IMR-90 (cell line): ENCODE measurements at regions not wholly inside any gene's neighbourhood (a gene's known extent, or its start where the extent isn't known, plus 50 kb on each side); places are given as distances from the start of the nearest gene placed in this dataset.

ENCODE experiments used
- ATAC-seq: fragments of 200-7000 bp; cut with Tn5 transposase; 2 replicates; pipeline ENCODE4 v1.9.1; 2020; ENCODE audit warnings: low read depth, mild to moderate bottlenecking, moderate library complexity
- BruUV-seq: library from RNA; stranded (reverse); fragments of 400-500 nt; replicated peaks from 2 replicates; lab custom pipeline; 2021; lab: Mats Ljungman, UMichigan
- CTCF ChIA-PET: fragments of 300-600 bp; formaldehyde crosslinking; extraction: SDS; loops from one replicate; lab custom pipeline; 2021; ENCODE audit warnings: antibody characterized with exemption; lab: Yijun Ruan, JAX
- POLR2A ChIA-PET: fragments of 300-600 bp; sonication (Branson Sonifier 250); formaldehyde crosslinking; loops from one replicate; lab custom pipeline; 2022; ENCODE audit warnings: antibody characterized with exemption; ENCODE audit not compliant: unreplicated experiment; lab: Charles Lee
- DNase-seq: peaks from one replicate; pipeline ENCODE4 v3.0.0; 2013
- H2AFZ ChIP-seq: replicated peaks from 2 replicates; pipeline ENCODE3; 2013; ENCODE audit warnings: low read length, mild to moderate bottlenecking; ENCODE audit not compliant: poor library complexity
- H2AK5ac ChIP-seq: 2 replicates; pipeline ENCODE4 v1.6.1; 2013; ENCODE audit warnings: low read depth, low read length, inconsistent platforms
- H2AK9ac ChIP-seq: replicated peaks from 2 replicates; pipeline ENCODE3; 2013; ENCODE audit warnings: mild to moderate bottlenecking, low read depth, low read length, moderate library complexity; ENCODE audit not compliant: poor library complexity
- H2BK120ac ChIP-seq: 2 replicates; pipeline ENCODE4 v1.6.1; 2013; ENCODE audit warnings: low read depth, low read length, inconsistent platforms
- H2BK15ac ChIP-seq: 3 replicates; pipeline ENCODE4 v1.6.1; 2013; ENCODE audit warnings: low read depth, low read length, inconsistent platforms
- H2BK20ac ChIP-seq: 2 replicates; pipeline ENCODE4 v1.6.1; 2013; ENCODE audit warnings: low read depth, mild to moderate bottlenecking, inconsistent platforms, low read length, moderate library complexity
- H2BK5ac ChIP-seq: 2 replicates; pipeline ENCODE4 v1.6.1; 2013; ENCODE audit warnings: mild to moderate bottlenecking, low read depth, low read length, inconsistent platforms; ENCODE audit not compliant: poor library complexity, severe bottlenecking
- H3K14ac ChIP-seq: replicated peaks from 2 replicates; pipeline ENCODE4 v1.6.1; 2013; ENCODE audit warnings: low read depth, low read length, inconsistent platforms
- H3K18ac ChIP-seq: 2 replicates; pipeline ENCODE4 v1.6.1; 2013; ENCODE audit warnings: low read depth, low read length, control low read depth
- H3K23ac ChIP-seq: 2 replicates; pipeline ENCODE4 v1.6.1; 2013; ENCODE audit warnings: low read depth, low read length, inconsistent platforms
- H3K27ac ChIP-seq: 2 replicates; pipeline ENCODE4 v1.5.1; 2013; ENCODE audit warnings: mild to moderate bottlenecking, control low read depth, low read length; ENCODE audit not compliant: insufficient read depth
- H3K27me3 ChIP-seq: 2 replicates; pipeline ENCODE4 v1.6.1; 2013; ENCODE audit warnings: low read length; ENCODE audit not compliant: control insufficient read depth, insufficient read depth
- H3K36me3 ChIP-seq: 2 replicates; pipeline ENCODE4 v1.6.1; 2013; ENCODE audit warnings: low read length, mixed read lengths; ENCODE audit not compliant: control insufficient read depth, insufficient read depth
- H3K4ac ChIP-seq: 2 replicates; pipeline ENCODE4 v1.6.1; 2013; ENCODE audit warnings: low read depth, low read length, inconsistent platforms
- H3K4me1 ChIP-seq: 2 replicates; pipeline ENCODE4 v1.6.1; 2013; ENCODE audit warnings: low read length, mixed read lengths; ENCODE audit not compliant: control insufficient read depth, insufficient read depth
- H3K4me2 ChIP-seq: 2 replicates; pipeline ENCODE4 v1.6.1; 2013; ENCODE audit warnings: low read depth, mild to moderate bottlenecking, control low read depth, low read length, moderate library complexity
- H3K4me3 ChIP-seq: 2 replicates; pipeline ENCODE4 v1.5.1; 2013; ENCODE audit warnings: low read depth, mild to moderate bottlenecking, control low read depth, low read length, moderate library complexity; ENCODE audit not compliant: insufficient read depth
- H3K56ac ChIP-seq: 2 replicates; pipeline ENCODE4 v1.6.1; 2013; ENCODE audit warnings: low read length, inconsistent platforms; ENCODE audit not compliant: insufficient read depth; ENCODE audit errors: extremely low read depth
- H3K79me1 ChIP-seq, 2 experiments: 2 replicates each; pipeline ENCODE4 v1.6.1; 2013; ENCODE audit warnings: low read length in 2 of 2, inconsistent platforms in 1 of 2, low read depth in 1 of 2
- H3K9ac ChIP-seq: 2 replicates; pipeline ENCODE4 v1.6.1; 2013; ENCODE audit warnings: low read depth, low read length, control low read depth
- H3K9me1 ChIP-seq: 2 replicates; pipeline ENCODE4 v1.6.1; 2013; ENCODE audit warnings: low read length, inconsistent platforms; ENCODE audit not compliant: insufficient read depth
- H3K9me3 ChIP-seq: 2 replicates; pipeline ENCODE4 v1.6.1; 2013; ENCODE audit warnings: low read length; ENCODE audit not compliant: control insufficient read depth, insufficient read depth
- H4K20me1 ChIP-seq: 2 replicates; pipeline ENCODE4 v1.6.1; 2013; ENCODE audit warnings: low read length, inconsistent platforms; ENCODE audit not compliant: insufficient read depth
- H4K5ac ChIP-seq: 2 replicates; pipeline ENCODE4 v1.6.1; 2013; ENCODE audit warnings: mild to moderate bottlenecking, low read depth, low read length, control low read depth
- H4K8ac ChIP-seq, 2 experiments: 2 replicates each; pipeline ENCODE4 v1.6.1; 2013; ENCODE audit warnings: low read depth in 2 of 2, low read length in 2 of 2, control low read depth in 1 of 2, inconsistent platforms in 1 of 2
- H4K91ac ChIP-seq: 2 replicates; pipeline ENCODE4 v1.6.1; 2013; ENCODE audit warnings: low read depth, low read length, inconsistent platforms; ENCODE audit not compliant: insufficient read depth
- CEBPB ChIP-seq: IDR thresholded peaks from 2 replicates; pipeline ENCODE4 v1.6.1; 2012; ENCODE audit warnings: low read depth, low read length, improper control_type of control experiment
- FOS ChIP-seq: fragments of 150-350 bp; IDR thresholded peaks from 2 replicates; pipeline ENCODE4 v1.6.1; 2016; ENCODE audit warnings: low read depth, low read length
- MAFK ChIP-seq: IDR thresholded peaks from 2 replicates; pipeline ENCODE4 v1.6.1; 2012; ENCODE audit warnings: low read depth, low read length, improper control_type of control experiment
- MAZ ChIP-seq: IDR thresholded peaks from 2 replicates; pipeline ENCODE4 v1.6.1; 2012; ENCODE audit warnings: low read depth, mild to moderate bottlenecking, low read length, improper control_type of control experiment, moderate library complexity, borderline replicate concordance
- NFE2L2 ChIP-seq: fragments of 150-350 bp; IDR thresholded peaks from 2 replicates; pipeline ENCODE4 v1.6.1; 2016; ENCODE audit warnings: low read depth, mild to moderate bottlenecking, low read length
- RCOR1 ChIP-seq: IDR thresholded peaks from 2 replicates; pipeline ENCODE4 v1.6.1; 2012; ENCODE audit warnings: mild to moderate bottlenecking, low read length, improper control_type of control experiment; ENCODE audit not compliant: insufficient replicate concordance
- RFX5 ChIP-seq: IDR thresholded peaks from 2 replicates; pipeline ENCODE4 v1.8.0; 2012; ENCODE audit warnings: low read depth, mild to moderate bottlenecking, low read length, moderate library complexity
- SMC3 ChIP-seq: fragments of 150-350 bp; IDR thresholded peaks from 2 replicates; pipeline ENCODE4 v1.6.1; 2016; ENCODE audit warnings: low read depth, mild to moderate bottlenecking, antibody characterized with exemption, low read length, moderate library complexity
- WGBS, 2 experiments: methylation state at CpG; one replicate each; pipeline versions ENCODE4 v1.1.5 to v1.1.7; 2013; ENCODE audit warnings: missing lambda C conversion rate in 2 of 2; ENCODE audit not compliant: insufficient read length in 1 of 2; ENCODE audit errors: extremely low coverage in 2 of 2; 5-methylcytosine and 5-hydroxymethylcytosine counted together
- dilution Hi-C: fragments of 300-500 bp; cut with HindIII; formaldehyde crosslinking; loops from one replicate; pipeline ENCODE4 v1.14.3; 2018; ENCODE audit warnings: low sequenced_read_pairs; ENCODE audit not compliant: unreplicated experiment
- in situ Hi-C: fragments of 300-500 bp; cut with MboI; formaldehyde crosslinking; loops from 3 replicates; pipeline ENCODE4 v1.14.3; 2019; ENCODE audit warnings: low sequenced_read_pairs, inconsistent platforms, mixed read lengths
- intact Hi-C: fragments of 100-400 bp; cut with micrococcal nuclease; formaldehyde crosslinking; loops from 2 replicates; pipeline ENCODE4 v1.10.0; 2022
- TF ChIP-seq, protein P1 (sequence below): conservative IDR thresholded peaks from 2 replicates; pipeline ENCODE4 v1.5.1; 2012; ENCODE audit warnings: mild to moderate bottlenecking, low read depth, low read length, improper control_type of control experiment
- TF ChIP-seq, protein P2 (sequence below): fragments of 150-350 bp; IDR thresholded peaks from 2 replicates; pipeline ENCODE4 v1.6.1; 2017; ENCODE audit warnings: mild to moderate bottlenecking, antibody characterized with exemption, low read length, low read depth

- ChIA-PET POLR2A (no interaction called here), CTCF (no interaction called here)
- Histone ChIP-seq H3K36me3 (no peaks in the 10 kb centered on the region), H4K5ac (no peak overlapping the region), H2AK9ac (no peak overlapping the region), H2AFZ (no peak overlapping the region), H3K14ac (no peak overlapping the region), H2AK5ac (no peak overlapping the region), H3K9me3 (peaks cover 2% of the 10 kb centered on the region), H2BK5ac (no peak overlapping the region), H4K8ac (no peak overlapping the region), H3K23ac (no peak overlapping the region), H2BK15ac (no peak overlapping the region), H2BK120ac (no peak overlapping the region), H3K9me1 (no peaks in the 10 kb centered on the region), H3K18ac (no peak overlapping the region), H2BK20ac (no peak overlapping the region), H3K79me1 (no peaks in the 10 kb centered on the region), H4K91ac (no peak overlapping the region), H3K4me2 (no peak overlapping the region), H3K9ac (no peak overlapping the region), H4K20me1 (no peaks in the 10 kb centered on the region), H3K4me1 (no peaks in the 10 kb centered on the region), H3K4me3 (no peak overlapping the region), H3K27me3 (no peaks in the 10 kb centered on the region), H3K4ac (no peak overlapping the region), H3K27ac (no peak overlapping the region), H3K56ac (no peak overlapping the region)
- DNase-seq (no peak), ATAC-seq (no peak)
- dilution Hi-C loops: no loop called here
- no CpG with 5 or more reads among the region's 2 CpGs for WGBS, 2 experiments
- BruUV-seq: no TSS peak
- TF ChIP-seq, protein P1, sequence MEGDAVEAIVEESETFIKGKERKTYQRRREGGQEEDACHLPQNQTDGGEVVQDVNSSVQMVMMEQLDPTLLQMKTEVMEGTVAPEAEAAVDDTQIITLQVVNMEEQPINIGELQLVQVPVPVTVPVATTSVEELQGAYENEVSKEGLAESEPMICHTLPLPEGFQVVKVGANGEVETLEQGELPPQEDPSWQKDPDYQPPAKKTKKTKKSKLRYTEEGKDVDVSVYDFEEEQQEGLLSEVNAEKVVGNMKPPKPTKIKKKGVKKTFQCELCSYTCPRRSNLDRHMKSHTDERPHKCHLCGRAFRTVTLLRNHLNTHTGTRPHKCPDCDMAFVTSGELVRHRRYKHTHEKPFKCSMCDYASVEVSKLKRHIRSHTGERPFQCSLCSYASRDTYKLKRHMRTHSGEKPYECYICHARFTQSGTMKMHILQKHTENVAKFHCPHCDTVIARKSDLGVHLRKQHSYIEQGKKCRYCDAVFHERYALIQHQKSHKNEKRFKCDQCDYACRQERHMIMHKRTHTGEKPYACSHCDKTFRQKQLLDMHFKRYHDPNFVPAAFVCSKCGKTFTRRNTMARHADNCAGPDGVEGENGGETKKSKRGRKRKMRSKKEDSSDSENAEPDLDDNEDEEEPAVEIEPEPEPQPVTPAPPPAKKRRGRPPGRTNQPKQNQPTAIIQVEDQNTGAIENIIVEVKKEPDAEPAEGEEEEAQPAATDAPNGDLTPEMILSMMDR: no peak
- TF ChIP-seq NFE2L2 (no peak), CEBPB (no peak), RFX5 (no peak), FOS (no peak), MAFK (no peak), SMC3 (no peak), MAZ (no peak), RCOR1 (no peak)
- TF ChIP-seq, protein P2, sequence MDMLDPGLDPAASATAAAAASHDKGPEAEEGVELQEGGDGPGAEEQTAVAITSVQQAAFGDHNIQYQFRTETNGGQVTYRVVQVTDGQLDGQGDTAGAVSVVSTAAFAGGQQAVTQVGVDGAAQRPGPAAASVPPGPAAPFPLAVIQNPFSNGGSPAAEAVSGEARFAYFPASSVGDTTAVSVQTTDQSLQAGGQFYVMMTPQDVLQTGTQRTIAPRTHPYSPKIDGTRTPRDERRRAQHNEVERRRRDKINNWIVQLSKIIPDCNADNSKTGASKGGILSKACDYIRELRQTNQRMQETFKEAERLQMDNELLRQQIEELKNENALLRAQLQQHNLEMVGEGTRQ: no peak
- intact Hi-C loops: no loop called here
- in situ Hi-C loops: no loop called here
These were observed 176.1 kb upstream of the ADAMTS19 start for GRCh38 chr5:129284010-129284409.
